Panc1 (cell line): ENCODE measurements at regions not wholly inside any gene's neighbourhood (a gene's known extent, or its start where the extent isn't known, plus 50 kb on each side); places are given as distances from the start of the nearest gene placed in this dataset.

Experiments used
- CTCF ChIP-seq: fragments of 450-650 bp; IDR thresholded peaks from 2 replicates; pipeline ENCODE4 v1.5.1; 2017; ENCODE audit warnings: mild to moderate bottlenecking
- POLR2AphosphoS5 ChIP-seq: IDR thresholded peaks from 2 replicates; pipeline ENCODE4 v1.6.1; 2012; ENCODE audit warnings: mild to moderate bottlenecking, low read depth, low read length, moderate library complexity
- SIN3A ChIP-seq: IDR thresholded peaks from 2 replicates; pipeline ENCODE4 v1.6.1; 2012; ENCODE audit warnings: low read depth, mild to moderate bottlenecking, low read length, moderate library complexity, borderline replicate concordance; ENCODE audit not compliant: insufficient read depth
- TCF7L2 ChIP-seq: IDR thresholded peaks from 2 replicates; pipeline ENCODE4 v1.6.1; 2011; ENCODE audit warnings: mild to moderate bottlenecking, low read depth, low read length, inconsistent platforms

- TF ChIP-seq TCF7L2, result no peak
- no peak for TF ChIP-seq CTCF
- TF ChIP-seq POLR2AphosphoS5, result no peak
- TF ChIP-seq SIN3A, result no peak
Observed at GRCh38 chr14:34275530-34275929, 186.5 kb downstream of the SPTSSA start.
